Activated CD4-positive, alpha-beta memory T cell treated with anti-CD3 and anti-CD28 coated beads for 36 hours (primary cell): ENCODE measurements at regions not wholly inside any gene's neighbourhood (a gene's known extent, or its start where the extent isn't known, plus 50 kb on each side); places are given as distances from the start of the nearest gene placed in this dataset.

ENCODE experiments used
- CTCF ChIA-PET: fragments of 350-600 bp; sonication (Branson Sonifier 250); formaldehyde crosslinking; loops from one replicate; lab custom pipeline; 2021; ENCODE audit warnings: antibody characterized with exemption, inconsistent platforms; lab: Charles Lee
- POLR2A ChIA-PET: fragments of 350-600 bp; sonication (Branson Sonifier 250); formaldehyde crosslinking; loops from one replicate; lab custom pipeline; 2021; ENCODE audit warnings: antibody characterized with exemption; lab: Charles Lee
- DNase-seq: peaks from one replicate; pipeline ENCODE4 v3.0.0-alpha.2; 2020
- H3K27ac Mint-ChIP-seq: one replicate; pipeline ENCODE4 v1.8.0; 2021; ENCODE audit warnings: mixed read lengths
- H3K27me3 Mint-ChIP-seq: one replicate; pipeline ENCODE4 v1.8.0; 2021; ENCODE audit warnings: mixed read lengths
- H3K36me3 Mint-ChIP-seq: one replicate; pipeline ENCODE4 v1.8.0; 2021; ENCODE audit warnings: mixed read lengths
- H3K4me1 Mint-ChIP-seq: one replicate; pipeline ENCODE4 v1.8.0; 2021; ENCODE audit warnings: low read depth, mixed read lengths
- H3K4me3 Mint-ChIP-seq: one replicate; pipeline ENCODE4 v1.8.0; 2021; ENCODE audit warnings: mild to moderate bottlenecking, mixed read lengths
- H3K9me3 Mint-ChIP-seq: one replicate; pipeline ENCODE4 v1.8.0; 2021; ENCODE audit warnings: mixed read lengths
- intact Hi-C: fragments of 100-400 bp; cut with micrococcal nuclease; formaldehyde crosslinking; loops from one replicate; pipeline ENCODE4 v1.15.1; 2023

DNA sequence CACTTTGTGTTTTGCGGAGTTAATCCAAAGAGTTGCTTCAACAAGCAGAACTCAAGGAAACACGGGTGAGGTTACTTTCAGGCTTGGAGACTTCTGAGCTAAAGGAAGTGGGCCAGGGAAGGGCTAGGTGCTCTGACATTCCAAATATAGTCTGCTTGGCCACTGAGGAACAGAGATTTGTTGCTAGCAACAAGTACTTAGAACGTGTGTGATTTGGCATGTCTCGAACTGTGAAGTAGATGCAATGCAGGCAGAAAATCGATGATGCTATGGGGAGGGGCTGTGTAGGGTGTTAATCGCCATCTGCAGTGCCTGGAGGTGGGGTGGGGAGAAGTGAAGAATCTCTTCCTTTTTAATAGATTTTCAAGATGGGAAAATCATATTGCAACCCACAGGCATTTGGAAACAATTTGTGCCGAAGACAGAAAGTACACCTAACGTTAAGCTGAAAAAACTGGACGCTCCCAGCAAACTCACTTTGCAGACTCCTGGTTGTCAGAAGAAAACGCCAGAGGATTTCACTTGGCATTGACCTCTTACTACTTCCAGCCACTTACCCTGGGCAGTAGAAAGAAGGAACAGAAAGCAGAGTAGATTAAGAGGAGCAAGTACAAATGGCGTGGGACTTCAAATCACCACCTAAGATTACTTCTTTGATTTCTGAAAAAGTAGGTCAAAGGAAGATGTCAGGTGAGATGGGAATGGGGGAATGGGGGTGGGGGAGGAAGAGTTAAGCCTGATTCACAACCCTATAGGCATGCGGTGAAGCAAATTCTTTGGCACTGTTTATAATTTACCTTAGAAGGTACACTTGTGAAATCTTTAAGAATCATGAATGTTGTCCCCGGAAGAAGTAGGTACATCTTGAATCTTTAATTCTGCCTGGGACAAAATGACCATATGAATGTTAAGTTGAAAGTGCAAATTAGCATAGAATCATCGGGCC, 314.1 kb downstream of the CD83 start:
- POLR2A ChIA-PET: interaction anchor here (0.5 kb wide), 1 partner anchor 1181 kb away, joined by 6 read pairs; no protein-coding TSS in a partner anchor
- Mint-ChIP-seq H3K36me3 (no peaks in the 10 kb centered on the region), H3K4me1 (peaks cover 2% of the 10 kb centered on the region), H3K27me3 (no peaks in the 10 kb centered on the region), H3K9me3 (no peaks in the 10 kb centered on the region), H3K4me3 (no peak overlapping the region), H3K27ac (no peak overlapping the region)
- DNase-seq: no peak
- intact Hi-C loops: no loop called here
- CTCF ChIA-PET: no interaction called here

DNA sequence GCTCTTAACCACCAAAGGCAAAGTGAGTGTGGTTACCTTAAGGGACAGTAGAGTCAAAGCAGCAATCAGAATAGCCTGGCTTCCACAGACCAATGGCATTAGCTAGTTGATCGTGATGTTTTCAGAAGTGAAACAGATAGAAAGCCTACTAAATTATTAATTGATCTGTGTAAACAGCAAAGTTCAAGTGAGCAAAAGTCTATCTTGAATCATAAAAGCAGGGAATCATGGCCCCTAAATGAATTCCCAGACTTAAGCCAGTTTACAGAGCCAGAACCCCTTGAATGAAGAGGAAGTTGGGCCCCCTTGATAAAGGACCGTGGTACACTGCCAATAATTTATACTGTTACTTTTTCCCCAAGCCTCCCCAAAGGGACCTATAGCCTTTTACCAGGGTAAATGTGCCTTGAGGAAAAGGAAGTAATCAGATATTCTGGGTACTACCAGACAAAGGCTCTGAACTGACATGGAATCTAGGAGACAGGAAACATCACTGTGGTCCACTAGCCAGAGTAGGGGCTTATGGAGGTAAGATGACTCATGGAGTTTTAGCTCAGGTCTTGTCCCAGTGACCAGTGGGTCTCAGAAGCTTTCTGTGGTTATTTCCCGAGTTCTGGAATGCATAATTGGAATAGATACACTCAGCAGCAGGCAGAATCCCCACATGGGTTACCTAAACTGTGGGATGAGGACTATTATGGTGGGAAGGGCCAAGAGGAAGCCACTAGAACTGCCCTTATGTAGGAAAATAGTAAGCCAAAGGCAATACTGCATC, 317.5 kb downstream of the CD83 start:
- CTCF ChIA-PET: no interaction called here
- H3K27me3 Mint-ChIP-seq: no peaks in the 10 kb centered on the region
- POLR2A ChIA-PET: no interaction called here
- H3K9me3 Mint-ChIP-seq: no peaks in the 10 kb centered on the region
- no peaks in the 10 kb centered on the region for H3K36me3 Mint-ChIP-seq
- H3K4me1 Mint-ChIP-seq: no peaks in the 10 kb centered on the region
- intact Hi-C loops: no loop called here
- DNase-seq: no peak
- no peak overlapping the region for H3K27ac Mint-ChIP-seq
- H3K4me3 Mint-ChIP-seq: no peak overlapping the region

- no peak for DNase-seq
- Mint-ChIP-seq H3K27ac (no peak overlapping the region), H3K9me3 (no peaks in the 10 kb centered on the region), H3K4me3 (no peak overlapping the region), H3K36me3 (no peaks in the 10 kb centered on the region), H3K4me1 (no peaks in the 10 kb centered on the region), H3K27me3 (no peaks in the 10 kb centered on the region)
- intact Hi-C loops: no loop called here
- CTCF ChIA-PET: no interaction called here
- POLR2A ChIA-PET: no interaction called here
Observed at GRCh38 chr6:14436592-14437132, 319.1 kb downstream of the CD83 start.

DNA sequence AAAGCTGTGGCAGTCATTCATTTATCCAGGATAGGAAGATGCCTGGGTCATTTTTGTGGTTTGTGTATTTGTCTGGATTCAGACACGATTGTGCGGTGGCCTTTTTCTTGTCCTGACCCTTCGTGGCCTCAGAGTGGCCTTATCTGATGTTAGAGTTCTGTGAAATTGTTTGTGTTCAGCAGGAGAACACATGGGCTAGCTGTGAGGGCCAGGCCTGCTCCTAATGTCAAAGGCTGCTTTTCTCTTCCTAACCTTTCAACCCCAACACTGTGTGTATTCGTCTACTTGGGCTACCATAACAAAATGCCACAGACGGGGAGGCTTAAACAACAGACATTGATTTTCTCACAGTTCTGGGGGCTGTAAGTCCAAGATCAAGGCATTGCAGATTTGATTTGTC, 321.8 kb downstream of the CD83 start:
- ChIA-PET CTCF (no interaction called here), POLR2A (no interaction called here)
- Mint-ChIP-seq H3K4me1 (no peaks in the 10 kb centered on the region), H3K27me3 (no peaks in the 10 kb centered on the region), H3K9me3 (no peaks in the 10 kb centered on the region), H3K27ac (no peak overlapping the region), H3K36me3 (no peaks in the 10 kb centered on the region), H3K4me3 (no peak overlapping the region)
- intact Hi-C loops: no loop called here
- no peak for DNase-seq

DNA sequence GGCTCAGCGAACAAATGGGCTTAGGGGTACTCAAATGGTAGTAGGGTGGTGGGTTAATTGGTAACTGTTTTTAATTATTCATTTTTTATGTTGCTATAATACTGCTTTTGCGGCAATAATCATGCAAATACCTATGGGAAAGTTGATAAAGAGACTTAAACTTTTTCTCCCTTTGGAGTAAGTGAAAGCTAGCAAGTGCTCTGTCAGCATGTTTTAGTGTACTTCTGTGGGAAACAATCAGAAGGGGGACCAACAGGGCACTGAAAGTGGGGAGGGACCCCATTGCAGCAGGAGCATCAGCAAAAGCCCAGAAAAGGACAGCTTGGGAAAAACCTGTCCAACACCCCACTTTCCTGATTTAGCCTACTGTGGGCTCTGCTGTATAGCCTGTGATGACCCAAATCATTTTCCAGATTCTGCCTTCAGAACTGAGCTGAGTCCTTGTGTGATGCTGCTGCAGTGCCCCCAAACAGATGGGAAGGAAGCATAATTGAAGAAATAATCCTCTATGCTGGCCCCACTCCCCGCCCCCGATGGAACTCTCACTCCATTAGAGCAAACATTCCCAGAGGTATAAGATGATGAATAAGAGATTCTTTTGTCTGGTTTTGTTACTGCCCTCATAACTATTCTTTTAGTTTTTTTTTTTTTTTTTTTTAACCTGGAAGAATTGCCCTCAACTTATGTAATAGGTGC, 322.8 kb downstream of the CD83 start:
- Mint-ChIP-seq H3K4me1 (no peaks in the 10 kb centered on the region), H3K4me3 (no peak overlapping the region), H3K27ac (no peak overlapping the region), H3K27me3 (no peaks in the 10 kb centered on the region), H3K36me3 (no peaks in the 10 kb centered on the region), H3K9me3 (no peaks in the 10 kb centered on the region)
- POLR2A ChIA-PET: no interaction called here
- CTCF ChIA-PET: no interaction called here
- DNase-seq: no peak
- intact Hi-C loops: no loop called here

DNA sequence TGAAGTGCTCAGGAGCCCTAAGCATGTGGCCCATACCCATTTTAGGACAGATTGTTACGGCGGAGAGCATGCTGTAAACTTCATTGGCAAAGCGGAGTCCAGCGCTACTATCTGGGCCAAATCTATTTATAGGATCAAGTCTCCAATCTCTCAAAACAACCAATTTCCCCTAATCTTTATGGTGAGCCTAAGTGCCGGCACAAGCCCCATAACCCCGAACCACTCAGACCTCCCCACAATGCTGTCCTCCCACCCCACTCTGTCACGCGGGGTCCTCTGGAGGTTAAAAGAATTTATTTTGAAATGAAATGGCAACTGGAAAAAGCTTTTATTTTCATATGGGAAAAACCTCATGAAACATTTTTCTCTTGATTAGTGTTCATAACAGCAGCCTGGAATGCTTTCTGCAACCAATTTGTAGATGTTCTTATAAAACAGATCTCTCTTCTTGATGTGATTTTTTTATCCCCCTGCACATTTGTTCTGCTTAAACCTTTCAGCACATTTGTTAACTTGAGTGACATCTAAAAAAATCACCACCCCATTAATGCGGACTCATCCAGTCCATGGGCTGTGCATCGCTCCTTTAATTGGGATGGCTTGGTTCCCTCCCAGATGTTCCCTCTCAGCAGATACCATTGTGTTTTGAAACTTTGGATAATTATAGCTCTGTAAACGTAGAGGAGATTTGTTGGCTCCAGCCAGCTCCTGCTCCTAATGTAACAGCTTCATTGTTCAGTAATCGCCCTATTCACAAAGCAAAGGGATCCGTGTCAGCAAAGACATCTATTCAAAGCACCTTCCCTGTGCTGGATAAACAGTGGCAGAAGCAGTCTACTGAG, 323.6 kb downstream of the CD83 start:
- H3K36me3 Mint-ChIP-seq: no peaks in the 10 kb centered on the region
- CTCF ChIA-PET: no interaction called here
- no peaks in the 10 kb centered on the region for H3K4me1 Mint-ChIP-seq
- intact Hi-C loops: no loop called here
- no peak overlapping the region for H3K27ac Mint-ChIP-seq
- no peak for DNase-seq
- no peaks in the 10 kb centered on the region for H3K27me3 Mint-ChIP-seq
- no peaks in the 10 kb centered on the region for H3K9me3 Mint-ChIP-seq
- POLR2A ChIA-PET: no interaction called here
- H3K4me3 Mint-ChIP-seq: no peak overlapping the region

GRCh38 chr6:14442242-14442641, 324.7 kb downstream of the CD83 start:
- ChIA-PET POLR2A (no interaction called here), CTCF (no interaction called here)
- H3K4me3 Mint-ChIP-seq: no peak overlapping the region
- no peak overlapping the region for H3K27ac Mint-ChIP-seq
- no peaks in the 10 kb centered on the region for H3K9me3 Mint-ChIP-seq
- intact Hi-C loops: no loop called here
- peaks cover 3% of the 10 kb centered on the region for H3K4me1 Mint-ChIP-seq
- no peaks in the 10 kb centered on the region for H3K36me3 Mint-ChIP-seq
- no peaks in the 10 kb centered on the region for H3K27me3 Mint-ChIP-seq
- DNase-seq: no peak

- no peak for DNase-seq
- Mint-ChIP-seq H3K4me1 (peaks cover 13% of the 10 kb centered on the region), H3K27me3 (no peaks in the 10 kb centered on the region), H3K36me3 (peaks cover 9% of the 10 kb centered on the region), H3K27ac (no peak overlapping the region), H3K9me3 (peaks cover 9% of the 10 kb centered on the region), H3K4me3 (no peak overlapping the region)
- intact Hi-C loops: no loop called here
- ChIA-PET POLR2A (no interaction called here), CTCF (no interaction called here)
Observed at GRCh38 chr6:14443629-14444268, 326.2 kb downstream of the CD83 start.

- Mint-ChIP-seq H3K9me3 (peaks cover 9% of the 10 kb centered on the region), H3K4me1 (peaks cover 18% of the 10 kb centered on the region), H3K36me3 (peaks cover 9% of the 10 kb centered on the region), H3K27ac (no peak overlapping the region), H3K27me3 (no peaks in the 10 kb centered on the region), H3K4me3 (no peak overlapping the region)
- DNase-seq: no peak
- POLR2A ChIA-PET: no interaction called here
- intact Hi-C loops: no loop called here
- CTCF ChIA-PET: no interaction called here
Observed at GRCh38 chr6:14444295-14444972, 326.9 kb downstream of the CD83 start.

DNA sequence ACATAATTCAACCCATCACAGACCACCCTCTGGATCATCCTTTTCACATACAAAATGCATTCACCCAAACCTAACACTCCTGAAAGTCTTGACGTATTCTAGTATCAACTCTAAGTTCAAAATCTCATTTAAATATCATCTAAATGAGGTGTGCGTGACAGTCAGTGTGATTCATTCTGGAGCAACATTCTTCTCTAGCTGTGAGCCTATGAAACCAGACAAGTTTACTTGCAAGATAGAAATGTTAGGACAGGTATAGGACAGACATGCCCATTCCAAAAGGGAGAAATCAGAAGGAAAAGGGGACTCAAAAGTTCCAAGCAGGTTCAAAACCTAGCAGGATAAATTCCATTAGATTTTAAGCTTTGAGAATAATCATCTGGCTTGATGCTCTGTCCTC, 329.7 kb downstream of the CD83 start:
- CTCF ChIA-PET: no interaction called here
- H3K9me3 Mint-ChIP-seq: peaks cover 9% of the 10 kb centered on the region

GRCh38 chr6:14448246-14448645, 330.7 kb downstream of the CD83 start:
- no peak for DNase-seq
- ChIA-PET POLR2A (interaction anchor here (0.5 kb wide), 1 partner anchor 288 kb away, joined by 3 read pairs; no protein-coding TSS in a partner anchor), CTCF (no interaction called here)
- Mint-ChIP-seq H3K4me1 (peaks cover 53% of the 10 kb centered on the region), H3K27ac (no peak overlapping the region), H3K27me3 (no peaks in the 10 kb centered on the region), H3K9me3 (peaks cover 9% of the 10 kb centered on the region), H3K36me3 (peaks cover 11% of the 10 kb centered on the region), H3K4me3 (no peak overlapping the region)
- intact Hi-C loops: no loop called here

More for the DNA sequence above, 329.7 kb downstream of the CD83 start:
- peaks cover 43% of the 10 kb centered on the region for H3K4me1 Mint-ChIP-seq
- intact Hi-C loops: no loop called here
- H3K36me3 Mint-ChIP-seq: peaks cover 9% of the 10 kb centered on the region
- POLR2A ChIA-PET: no interaction called here
- H3K27ac Mint-ChIP-seq: no peak overlapping the region
- DNase-seq: no peak
- H3K4me3 Mint-ChIP-seq: no peak overlapping the region
- H3K27me3 Mint-ChIP-seq: no peaks in the 10 kb centered on the region
